HEK293 (cell line): ENCODE measurements at regions not wholly inside any gene's neighbourhood (a gene's known extent, or its start where the extent isn't known, plus 50 kb on each side); places are given as distances from the start of the nearest gene placed in this dataset.

Experiments used
- CTCF ChIA-PET: fragments of 350-600 bp; formaldehyde crosslinking; extraction: SDS; loops from one replicate; lab custom pipeline; 2021; ENCODE audit warnings: antibody characterized with exemption; lab: Yijun Ruan, JAX
- POLR2A ChIA-PET: fragments of 300-600 bp; formaldehyde crosslinking; extraction: SDS; loops from one replicate; lab custom pipeline; 2020; ENCODE audit warnings: antibody characterized with exemption, inconsistent platforms; lab: Yijun Ruan, JAX
- H3K27ac ChIP-seq: fragments of 200-500 bp; sonication (Bioruptor generic); 2 replicates; pipeline ENCODE4 v1.5.1; 2014; ENCODE audit warnings: low read depth, low read length, control low read depth, inconsistent platforms; ENCODE audit errors: extremely low read depth
- H3K36me3 ChIP-seq, 2 experiments: fragments of 200-500 bp in 1 of 2; sonication (Bioruptor generic) in 1 of 2; 1 replicate in 1 of 2; 2 replicates in 1 of 2; pipeline ENCODE4 v1.5.1; 2014 to 2017; ENCODE audit warnings: inconsistent platforms in 2 of 2, low read length in 2 of 2; ENCODE audit not compliant: control insufficient read depth in 2 of 2, insufficient read depth in 1 of 2
- H3K4me1 ChIP-seq: fragments of 200-500 bp; sonication (Bioruptor generic); 2 replicates; pipeline ENCODE4 v1.5.1; 2014; ENCODE audit warnings: mild to moderate bottlenecking, low read length, inconsistent platforms; ENCODE audit not compliant: control insufficient read depth, insufficient read depth
- H3K4me3 ChIP-seq: 2 replicates; pipeline ENCODE4 v1.5.1; 2011; ENCODE audit warnings: low read depth, mild to moderate bottlenecking, control low read depth, low read length, moderate library complexity
- H3K9me3 ChIP-seq: fragments of 200-500 bp; sonication (Bioruptor generic); 2 replicates; pipeline ENCODE4 v1.5.1; 2014; ENCODE audit warnings: low read depth, low read length, inconsistent platforms; ENCODE audit not compliant: control insufficient read depth, insufficient read depth
- AEBP2 ChIP-seq: fragments of 450-650 bp; formaldehyde crosslinking; IDR thresholded peaks from 2 replicates; pipeline ENCODE4 v1.5.1; 2016; ENCODE audit warnings: missing biosample characterization, missing genetic modification characterization, borderline replicate concordance
- HOXD13 ChIP-seq: sonication (generic); formaldehyde crosslinking; IDR thresholded peaks from 2 replicates; pipeline ENCODE4 v1.8.0; 2022; ENCODE audit warnings: missing genetic modification reagents, borderline replicate concordance
- ZNF148 ChIP-seq: fragments of 450-650 bp; formaldehyde crosslinking; IDR thresholded peaks from 2 replicates; pipeline ENCODE4 v1.5.0; 2017; ENCODE audit warnings: missing biosample characterization, missing genetic modification characterization, borderline replicate concordance
- ZNF513 ChIP-seq: fragments of 450-650 bp; IDR thresholded peaks from 2 replicates; pipeline ENCODE4 v1.5.1; 2018; ENCODE audit warnings: missing biosample characterization, missing genetic modification characterization
- ZNF521 ChIP-seq: fragments of 450-650 bp; formaldehyde crosslinking; IDR thresholded peaks from 2 replicates; pipeline ENCODE4 v1.5.1; 2017; ENCODE audit warnings: missing biosample characterization, mild to moderate bottlenecking, missing genetic modification characterization
- ZNF530 ChIP-seq: fragments of 450-650 bp; formaldehyde crosslinking; IDR thresholded peaks from 2 replicates; pipeline ENCODE4 v1.5.1; 2016; ENCODE audit warnings: low read depth, missing biosample characterization, missing genetic modification characterization
- ZNF548 ChIP-seq: fragments of 450-650 bp; formaldehyde crosslinking; IDR thresholded peaks from 2 replicates; pipeline ENCODE4 v1.5.1; 2016; ENCODE audit warnings: missing biosample characterization, missing genetic modification characterization
- ZNF585B ChIP-seq: fragments of 450-650 bp; formaldehyde crosslinking; IDR thresholded peaks from 2 replicates; pipeline ENCODE4 v1.5.1; 2016; ENCODE audit warnings: missing biosample characterization, missing genetic modification characterization
- ZNF600 ChIP-seq: fragments of 450-650 bp; formaldehyde crosslinking; IDR thresholded peaks from 2 replicates; pipeline ENCODE4 v1.5.1; 2016; ENCODE audit warnings: missing biosample characterization, missing genetic modification characterization
- ZNF629 ChIP-seq: fragments of 450-650 bp; formaldehyde crosslinking; IDR thresholded peaks from 2 replicates; pipeline ENCODE4 v1.5.1; 2017; ENCODE audit warnings: missing biosample characterization, missing genetic modification characterization
- ZNF785 ChIP-seq: fragments of 450-650 bp; formaldehyde crosslinking; IDR thresholded peaks from 2 replicates; pipeline ENCODE4 v1.5.1; 2016; ENCODE audit warnings: missing biosample characterization, missing genetic modification characterization
- ZNF843 ChIP-seq: fragments of 450-650 bp; formaldehyde crosslinking; IDR thresholded peaks from 2 replicates; pipeline ENCODE4 v1.5.1; 2016; ENCODE audit warnings: missing biosample characterization, missing genetic modification characterization
- ZSCAN18 ChIP-seq: fragments of 450-650 bp; formaldehyde crosslinking; IDR thresholded peaks from 2 replicates; pipeline ENCODE4 v1.5.1; 2016; ENCODE audit warnings: missing biosample characterization, missing genetic modification characterization
- TF ChIP-seq, protein P1 (sequence below): fragments of 450-650 bp; formaldehyde crosslinking; IDR thresholded peaks from 2 replicates; pipeline ENCODE4 v1.5.1; 2016; ENCODE audit warnings: missing biosample characterization, missing genetic modification characterization
- TF ChIP-seq, protein P2 (sequence below): fragments of 450-650 bp; formaldehyde crosslinking; IDR thresholded peaks from 2 replicates; pipeline ENCODE4 v1.5.1; 2017; ENCODE audit warnings: missing biosample characterization, missing genetic modification characterization

DNA sequence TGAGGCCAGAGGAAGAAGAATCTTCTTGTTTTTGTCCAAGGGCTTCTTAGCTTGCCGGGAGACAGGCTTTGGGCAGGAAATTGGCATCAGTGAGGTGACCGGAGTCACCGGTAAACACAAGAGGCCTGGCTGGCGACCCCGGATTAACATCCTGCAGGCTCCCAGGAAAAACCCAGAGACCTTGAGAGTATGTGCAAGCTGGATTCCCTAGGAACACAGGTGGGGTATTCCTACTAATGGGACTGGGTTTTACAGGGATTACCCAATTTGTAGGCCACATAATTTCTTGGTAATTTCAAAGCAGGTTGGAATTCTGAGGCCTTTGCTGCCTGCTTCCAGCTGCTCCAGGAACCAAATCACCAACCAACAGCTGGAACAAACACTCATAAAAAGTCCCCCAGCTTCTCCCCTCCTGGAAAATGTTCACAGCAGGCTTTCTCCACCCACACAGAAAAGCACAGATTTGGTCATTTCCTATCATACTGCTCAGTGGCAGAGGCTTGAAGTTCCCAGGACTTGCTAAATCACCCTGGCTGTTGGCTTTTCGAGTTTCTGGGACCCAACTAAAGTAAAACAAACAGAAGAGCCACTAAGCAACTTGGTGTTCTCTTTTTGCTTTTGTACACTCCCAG, 258.8 kb downstream of the IRF8 start:
- Histone ChIP-seq H3K27ac (no peak overlapping the region), H3K4me3 (no peak overlapping the region), H3K4me1 (no peaks in the 10 kb centered on the region), H3K36me3 (no peaks in the 10 kb centered on the region)
- ChIA-PET POLR2A (no interaction called here), CTCF (interaction anchor here (1.0 kb wide), 1 partner anchor 9 kb away, joined by 3 read pairs; no protein-coding TSS in a partner anchor)
- TF ChIP-seq ZNF513 (tag by site-specific recombination) (no peak), ZNF629 (no peak), ZNF521 (tag by site-specific recombination) (no peak), ZNF585B (tag by site-specific recombination) (no peak), ZNF148 (tag by site-specific recombination) (no peak), ZNF530 (no peak), ZNF548 (tag by site-specific recombination) (no peak), AEBP2 (no peak), ZNF785 (tag by site-specific recombination) (no peak), ZSCAN18 (tag by site-specific recombination) (no peak), ZNF843 (tag by site-specific recombination) (no peak), ZNF600 (no peak), HOXD13 (no peak)
- TF ChIP-seq, protein P1, sequence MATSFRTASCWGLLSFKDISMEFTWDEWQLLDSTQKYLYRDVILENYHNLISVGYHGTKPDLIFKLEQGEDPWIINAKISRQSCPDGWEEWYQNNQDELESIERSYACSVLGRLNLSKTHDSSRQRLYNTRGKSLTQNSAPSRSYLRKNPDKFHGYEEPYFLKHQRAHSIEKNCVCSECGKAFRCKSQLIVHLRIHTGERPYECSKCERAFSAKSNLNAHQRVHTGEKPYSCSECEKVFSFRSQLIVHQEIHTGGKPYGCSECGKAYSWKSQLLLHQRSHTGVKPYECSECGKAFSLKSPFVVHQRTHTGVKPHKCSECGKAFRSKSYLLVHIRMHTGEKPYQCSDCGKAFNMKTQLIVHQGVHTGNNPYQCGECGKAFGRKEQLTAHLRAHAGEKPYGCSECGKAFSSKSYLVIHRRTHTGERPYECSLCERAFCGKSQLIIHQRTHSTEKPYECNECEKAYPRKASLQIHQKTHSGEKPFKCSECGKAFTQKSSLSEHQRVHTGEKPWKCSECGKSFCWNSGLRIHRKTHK (tag by site-specific recombination), result no peak
- TF ChIP-seq, protein P2, sequence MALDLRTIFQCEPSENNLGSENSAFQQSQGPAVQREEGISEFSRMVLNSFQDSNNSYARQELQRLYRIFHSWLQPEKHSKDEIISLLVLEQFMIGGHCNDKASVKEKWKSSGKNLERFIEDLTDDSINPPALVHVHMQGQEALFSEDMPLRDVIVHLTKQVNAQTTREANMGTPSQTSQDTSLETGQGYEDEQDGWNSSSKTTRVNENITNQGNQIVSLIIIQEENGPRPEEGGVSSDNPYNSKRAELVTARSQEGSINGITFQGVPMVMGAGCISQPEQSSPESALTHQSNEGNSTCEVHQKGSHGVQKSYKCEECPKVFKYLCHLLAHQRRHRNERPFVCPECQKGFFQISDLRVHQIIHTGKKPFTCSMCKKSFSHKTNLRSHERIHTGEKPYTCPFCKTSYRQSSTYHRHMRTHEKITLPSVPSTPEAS (tag by site-specific recombination), result no peak
- TF ChIP-seq, all 188 proteins: peak for 0
- H3K9me3 ChIP-seq, result no peaks in the 10 kb centered on the region
